ENCODE measurements at regions not wholly inside any gene's neighbourhood (a gene's known extent, or its start where the extent isn't known, plus 50 kb on each side); places are given as distances from the start of the nearest gene placed in this dataset.
"Not testable (repeated sequence)": the region's sequence is repeated elsewhere in the genome, so short reads cannot be mapped to it uniquely, and the experiment has no call there.

- DNase-seq, result no peak
Observed at GRCh38 chr2:145383961-145384360, 864.0 kb upstream of the ZEB2 start.

- DNase-seq, result peak; percentile 7
Observed at GRCh38 chr2:145380436-145381017, 860.6 kb upstream of the ZEB2 start.

- DNase-seq, result no peak
Observed at GRCh38 chr2:145379934-145380333, 860.0 kb upstream of the ZEB2 start.

- DNase-seq, result no peak
Observed at GRCh38 chr2:145374165-145374564, 854.2 kb upstream of the ZEB2 start.

GRCh38 chr2:145367334-145367733 is 847.4 kb upstream of the ZEB2 start:
- not testable (repeated sequence) for DNase-seq

DNA sequence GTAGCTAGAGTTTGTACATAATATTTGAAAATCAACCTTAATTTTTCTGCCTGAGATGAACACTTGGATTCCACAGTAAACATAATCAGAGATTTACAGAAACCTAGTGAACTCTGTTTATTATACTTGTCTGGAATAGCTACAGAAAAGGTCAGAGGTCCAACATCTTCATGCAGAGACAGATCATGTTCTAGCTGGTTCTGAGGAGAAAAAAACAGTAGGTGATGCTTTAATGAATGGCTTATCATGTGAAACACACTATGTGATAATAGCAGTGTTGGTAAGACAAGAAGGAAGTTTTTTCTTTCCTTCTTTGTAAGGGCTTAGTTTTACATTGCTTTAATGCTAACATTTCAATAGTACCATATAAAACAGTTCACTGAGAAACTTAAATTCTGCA is 846.4 kb upstream of the ZEB2 start:
- DNase-seq, result no peak

GRCh38 chr2:145360129-145360790 is 840.3 kb upstream of the ZEB2 start:
- DNase-seq, result peak; percentile 61

DNA sequence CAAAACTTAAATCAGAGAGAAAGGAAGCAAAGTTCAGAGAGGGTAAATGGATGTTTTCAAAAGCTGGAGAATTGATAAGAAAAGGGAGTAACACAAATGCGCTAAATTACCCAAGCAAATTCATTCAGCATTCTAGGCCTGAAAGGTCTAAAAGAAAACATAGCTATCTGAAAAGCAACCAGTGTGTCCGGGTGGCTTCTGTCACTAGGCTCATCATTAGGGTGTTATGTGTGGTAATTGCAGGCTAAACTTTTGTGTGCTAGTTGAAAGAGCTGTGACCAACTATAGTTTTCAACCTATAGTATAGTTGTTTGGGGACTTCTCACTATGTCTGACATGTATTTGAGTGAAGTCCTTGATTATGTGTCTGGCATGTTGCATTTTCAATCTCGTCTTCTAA is 839.6 kb upstream of the ZEB2 start:
- no peak for DNase-seq

- no peak for DNase-seq
Observed at GRCh38 chr2:145356056-145356455, 836.1 kb upstream of the ZEB2 start.

DNA sequence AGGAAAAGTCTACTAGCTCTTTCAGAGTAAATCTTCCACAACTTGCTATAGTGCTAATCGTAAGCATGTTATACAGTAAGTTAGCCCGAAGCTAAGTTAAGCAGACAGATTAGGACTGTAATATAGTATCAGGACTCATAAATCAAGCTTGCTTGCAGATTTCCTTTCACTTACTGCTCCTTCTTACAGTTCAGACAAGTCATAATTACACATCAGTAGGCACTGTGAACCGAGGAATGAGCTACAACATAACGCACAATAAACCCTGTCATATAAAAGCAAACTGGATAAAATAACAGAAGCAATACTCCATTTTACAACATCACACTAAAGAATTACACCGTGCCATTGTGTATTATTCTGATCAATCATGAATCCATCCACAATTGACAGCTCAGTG is 832.6 kb upstream of the ZEB2 start:
- peak; percentile 65 for DNase-seq

DNA sequence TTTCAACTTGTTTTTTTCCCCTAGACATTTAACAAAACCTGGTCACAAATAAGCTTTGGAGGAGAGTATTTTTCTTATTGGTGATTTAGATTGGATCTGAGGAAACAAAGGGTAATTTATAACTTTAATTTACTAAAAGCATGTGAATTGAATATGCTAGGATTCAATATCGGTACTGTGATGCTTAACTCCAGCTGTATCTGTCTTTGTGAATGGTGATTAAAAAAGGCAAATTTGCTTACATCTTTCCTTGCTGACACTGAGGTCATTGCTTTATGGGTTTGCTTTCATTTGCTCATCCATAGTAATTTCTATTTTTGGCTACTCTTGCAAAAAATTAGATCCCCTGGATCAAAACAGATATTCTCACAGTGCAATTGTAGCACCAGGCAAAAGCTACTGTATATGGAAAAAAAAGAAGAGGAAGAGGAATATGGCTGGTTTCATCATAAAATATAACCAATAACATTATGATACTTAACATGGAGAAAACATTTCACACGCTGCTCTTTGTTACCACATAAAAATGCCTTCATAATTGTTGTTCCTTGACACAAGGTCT is 832.0 kb upstream of the ZEB2 start:
- DNase-seq, result no peak

DNA sequence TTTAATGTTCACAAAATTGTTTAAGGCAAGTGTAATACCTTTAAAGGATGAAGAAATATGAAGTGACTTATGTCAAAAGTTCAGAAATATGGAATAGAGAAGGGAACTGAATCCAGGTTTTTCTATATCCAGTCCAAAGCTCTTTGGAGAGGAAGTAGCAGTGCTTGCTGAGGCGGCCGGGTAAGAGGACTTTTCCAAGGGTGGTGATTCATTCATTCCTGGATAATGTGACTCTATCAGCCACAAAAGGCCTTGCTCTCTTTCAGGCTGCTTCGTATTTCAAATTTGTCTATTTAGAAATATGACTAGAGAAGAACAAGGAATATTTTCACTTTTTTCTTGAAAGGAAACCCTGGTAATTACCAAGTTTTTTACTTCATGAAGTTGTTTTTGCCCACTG is 830.1 kb upstream of the ZEB2 start:
- DNase-seq, result no peak

GRCh38 chr2:145344076-145344724 is 824.3 kb upstream of the ZEB2 start:
- DNase-seq, result no peak

DNA sequence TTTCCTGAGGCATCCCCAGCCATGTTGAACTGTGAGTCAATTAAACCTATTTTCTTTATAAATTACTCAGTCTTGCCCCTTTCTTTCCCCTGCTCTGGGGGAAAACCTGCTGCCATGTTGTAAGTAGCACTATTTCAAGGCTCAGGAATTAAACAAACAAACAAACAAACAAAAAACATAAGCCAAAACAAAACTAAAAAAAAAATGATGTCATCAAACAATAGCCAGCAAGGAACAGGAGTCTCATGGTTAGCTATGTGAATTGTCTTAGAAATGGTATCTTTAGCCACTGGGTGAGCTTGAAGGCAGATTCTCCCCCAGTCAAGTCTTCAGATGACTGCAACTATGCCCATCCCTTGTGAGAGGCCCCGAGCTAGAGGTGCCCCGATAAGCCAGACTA is 823.4 kb upstream of the ZEB2 start:
- DNase-seq, result no peak

GRCh38 chr2:145341536-145341935 is 821.6 kb upstream of the ZEB2 start:
- no peak for DNase-seq

DNA sequence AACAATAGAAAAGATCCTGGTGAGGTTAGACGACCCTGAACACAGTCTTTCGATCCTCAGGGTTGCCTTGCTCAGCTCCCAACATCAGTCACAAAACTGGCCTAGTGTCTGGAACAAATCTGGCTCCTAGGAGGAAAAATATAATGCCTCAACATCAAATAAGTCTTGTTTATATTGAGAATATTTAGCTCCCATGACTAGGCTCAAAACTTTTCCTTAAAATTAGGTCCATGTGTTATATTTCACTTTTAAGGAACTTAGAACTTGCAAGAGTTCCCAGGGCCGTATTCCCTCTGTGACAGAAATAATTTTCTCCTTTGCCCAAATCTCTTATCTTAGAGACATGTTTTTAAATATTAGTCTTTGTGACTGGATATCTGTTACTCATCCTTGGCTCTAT is 819.7 kb upstream of the ZEB2 start:
- DNase-seq, result no peak

DNA sequence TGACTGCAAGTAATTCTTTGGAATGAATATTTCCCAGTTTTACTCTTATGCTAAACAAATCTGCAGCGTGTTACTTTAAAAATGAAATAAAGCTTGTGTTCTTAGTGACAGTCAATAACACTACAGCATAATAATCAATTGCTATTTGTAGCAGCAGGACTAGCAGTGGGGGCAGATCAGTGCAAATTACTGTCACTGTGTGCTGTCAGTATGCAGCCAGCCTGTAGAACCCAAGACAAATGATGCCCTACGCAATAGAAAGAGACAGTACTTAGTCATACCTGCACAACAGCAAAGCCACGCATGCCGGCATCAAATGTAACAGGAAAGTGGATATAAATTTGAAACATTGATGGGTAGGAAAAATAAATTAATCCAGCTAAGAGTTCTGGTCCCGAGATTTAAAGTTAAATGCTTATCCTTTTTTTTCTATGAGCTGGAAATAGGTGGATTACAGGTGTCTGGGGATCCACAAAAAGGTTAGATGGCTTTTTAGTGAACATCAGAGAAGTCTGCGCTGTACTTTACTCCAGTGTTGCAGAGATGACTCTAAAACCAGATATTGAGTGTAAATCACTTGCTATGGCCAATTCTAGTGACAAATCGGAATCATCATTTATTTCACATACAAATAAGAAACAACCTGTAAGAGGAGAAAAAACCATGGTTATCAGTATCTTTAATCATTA is 812.4 kb upstream of the ZEB2 start:
- DNase-seq, result no peak

DNA sequence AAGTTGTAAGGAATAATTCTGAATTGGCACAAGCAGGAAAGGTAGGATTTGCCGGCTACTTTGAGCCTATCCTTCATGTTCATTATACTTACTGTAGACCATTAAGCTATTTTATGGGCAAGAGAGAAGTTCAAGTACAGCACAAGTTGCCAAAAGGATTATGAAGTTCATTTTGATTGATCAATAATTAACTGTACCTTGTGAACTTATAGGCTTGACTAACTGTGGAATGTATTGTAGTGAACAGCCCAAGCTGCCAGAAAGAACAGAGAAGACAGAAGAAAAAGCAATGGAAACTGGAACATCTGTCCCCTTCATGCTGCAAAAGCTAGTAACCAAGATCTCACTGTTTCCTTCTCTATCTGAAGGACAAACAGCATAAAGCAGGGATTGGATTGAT is 810.1 kb upstream of the ZEB2 start:
- no peak for DNase-seq

GRCh38 chr2:145325485-145325884 is 805.6 kb upstream of the ZEB2 start:
- no peak for DNase-seq

DNA sequence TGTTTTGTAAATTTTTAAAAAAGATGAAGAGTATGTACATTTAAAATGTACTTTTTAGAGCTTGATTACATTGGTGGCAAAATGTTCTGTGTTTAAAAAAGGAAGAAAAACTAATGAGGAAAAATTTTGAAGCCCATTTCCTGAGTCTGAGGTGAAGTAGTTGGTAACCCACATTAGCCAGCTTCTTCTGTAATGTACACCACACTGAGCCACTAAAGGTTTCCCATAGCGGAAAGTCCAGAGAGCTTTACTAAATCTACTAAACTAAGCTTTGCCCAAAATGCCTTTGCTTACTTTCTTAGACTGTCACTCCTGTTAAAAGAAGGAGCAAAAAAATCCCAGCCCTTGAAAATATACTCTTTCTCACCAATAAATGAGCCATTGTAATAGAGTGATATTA is 804.8 kb upstream of the ZEB2 start:
- no peak for DNase-seq

- no peak for DNase-seq
Observed at GRCh38 chr2:145323512-145323911, 803.6 kb upstream of the ZEB2 start.

GRCh38 chr2:145321344-145321743 is 801.4 kb upstream of the ZEB2 start:
- DNase-seq, result no peak

DNA sequence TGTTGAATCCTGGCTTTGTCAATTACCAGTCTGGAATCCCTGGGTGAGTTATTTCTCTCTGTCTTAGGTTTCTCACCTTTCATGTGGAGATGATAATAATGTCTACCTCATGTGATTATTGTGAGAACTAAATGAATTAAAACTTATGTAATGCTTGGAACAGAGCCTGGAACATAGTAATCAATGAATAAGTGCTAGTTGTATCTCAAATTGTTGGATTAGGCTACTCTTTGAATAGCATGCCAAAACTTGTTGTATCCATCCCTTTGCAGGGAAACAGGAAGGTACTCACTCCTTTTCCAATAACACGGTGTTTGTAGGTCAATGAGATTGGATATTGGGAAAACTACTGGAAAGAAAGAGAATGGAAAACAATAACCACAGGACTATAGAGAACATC is 796.6 kb upstream of the ZEB2 start:
- no peak for DNase-seq

DNA sequence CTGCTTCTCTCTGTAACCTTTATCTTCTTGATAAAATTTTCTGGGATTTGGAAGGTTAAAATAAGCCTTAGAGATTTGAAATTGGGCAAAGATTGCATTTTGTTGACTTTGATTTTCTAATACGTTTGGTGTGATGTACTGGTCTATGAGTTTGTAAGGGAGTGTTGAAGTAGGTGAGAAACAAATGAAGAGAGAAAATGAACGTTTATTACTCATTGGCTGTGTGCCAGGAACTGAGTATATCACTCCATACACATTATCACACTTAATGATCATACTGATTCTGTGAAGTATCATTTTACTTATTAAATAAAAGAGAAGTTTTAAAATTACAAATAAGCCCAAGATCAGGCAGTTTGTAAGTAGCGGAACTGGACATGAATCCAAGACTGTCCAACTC is 795.1 kb upstream of the ZEB2 start:
- DNase-seq, result no peak

Measured in NCI-H82 (cell line).